ENCODE measurements at regions not wholly inside any gene's neighbourhood (a gene's known extent, or its start where the extent isn't known, plus 50 kb on each side); places are given as distances from the start of the nearest gene placed in this dataset.

- Histone ChIP-seq H3K4me2 (ENCODE audit: insufficient read depth, low read length) (no peak overlapping the region), H4K20me1 (ENCODE audit: insufficient read depth, low read length) (no peaks in the 10 kb centered on the region), H3K9ac (ENCODE audit: low read depth, low read length) (no peak overlapping the region), H2AFZ (ENCODE audit: low read depth, low read length) (no peak overlapping the region), H3K36me3 (ENCODE audit: insufficient read depth, low read length) (no peaks in the 10 kb centered on the region), H3K27me3 (ENCODE audit: insufficient read depth, low read length, poor library complexity) (no peaks in the 10 kb centered on the region), H3K4me3 (ENCODE audit: low read depth in 1 of 2, low read length in 2 of 2) (no peak overlapping the region), H3K9me3 (ENCODE audit: insufficient read depth, low read length, severe bottlenecking) (no peaks in the 10 kb centered on the region), H3K79me2 (ENCODE audit: insufficient read depth, low read length) (no peaks in the 10 kb centered on the region), H3K4me1 (ENCODE audit: insufficient read depth, low read length) (no peaks in the 10 kb centered on the region), H3K27ac (ENCODE audit: low read length) (no peak overlapping the region)
- no peak for DNase-seq
- no peak for ATAC-seq (ENCODE audit: insufficient read depth, low read depth)
- TF ChIP-seq, protein P1, sequence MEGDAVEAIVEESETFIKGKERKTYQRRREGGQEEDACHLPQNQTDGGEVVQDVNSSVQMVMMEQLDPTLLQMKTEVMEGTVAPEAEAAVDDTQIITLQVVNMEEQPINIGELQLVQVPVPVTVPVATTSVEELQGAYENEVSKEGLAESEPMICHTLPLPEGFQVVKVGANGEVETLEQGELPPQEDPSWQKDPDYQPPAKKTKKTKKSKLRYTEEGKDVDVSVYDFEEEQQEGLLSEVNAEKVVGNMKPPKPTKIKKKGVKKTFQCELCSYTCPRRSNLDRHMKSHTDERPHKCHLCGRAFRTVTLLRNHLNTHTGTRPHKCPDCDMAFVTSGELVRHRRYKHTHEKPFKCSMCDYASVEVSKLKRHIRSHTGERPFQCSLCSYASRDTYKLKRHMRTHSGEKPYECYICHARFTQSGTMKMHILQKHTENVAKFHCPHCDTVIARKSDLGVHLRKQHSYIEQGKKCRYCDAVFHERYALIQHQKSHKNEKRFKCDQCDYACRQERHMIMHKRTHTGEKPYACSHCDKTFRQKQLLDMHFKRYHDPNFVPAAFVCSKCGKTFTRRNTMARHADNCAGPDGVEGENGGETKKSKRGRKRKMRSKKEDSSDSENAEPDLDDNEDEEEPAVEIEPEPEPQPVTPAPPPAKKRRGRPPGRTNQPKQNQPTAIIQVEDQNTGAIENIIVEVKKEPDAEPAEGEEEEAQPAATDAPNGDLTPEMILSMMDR (IDR thresholded peaks at IDR 0.05; ENCODE audit: borderline replicate concordance, extremely low read depth, low read length, poor library complexity, severe bottlenecking): no peak
- TF ChIP-seq EZH2 (IDR thresholded peaks at IDR 0.05; ENCODE audit: borderline replicate concordance, low read depth, low read length, severe bottlenecking): no peak
Measured at GRCh38 chrX:44619039-44619438, 76.4 kb upstream of the FUNDC1 start.

GRCh38 chrX:44596277-44596676 lies 53.6 kb upstream of the FUNDC1 start:
- Histone ChIP-seq H3K36me3 (ENCODE audit: insufficient read depth, low read length) (no peaks in the 10 kb centered on the region), H2AFZ (ENCODE audit: low read depth, low read length) (no peak overlapping the region), H3K4me2 (ENCODE audit: insufficient read depth, low read length) (no peak overlapping the region), H4K20me1 (ENCODE audit: insufficient read depth, low read length) (no peaks in the 10 kb centered on the region), H3K9ac (ENCODE audit: low read depth, low read length) (no peak overlapping the region), H3K9me3 (ENCODE audit: insufficient read depth, low read length, severe bottlenecking) (no peaks in the 10 kb centered on the region), H3K4me3 (ENCODE audit: low read depth in 1 of 2, low read length in 2 of 2) (no peak overlapping the region), H3K79me2 (ENCODE audit: insufficient read depth, low read length) (no peaks in the 10 kb centered on the region), H3K27me3 (ENCODE audit: insufficient read depth, low read length, poor library complexity) (no peaks in the 10 kb centered on the region), H3K27ac (ENCODE audit: low read length) (no peak overlapping the region), H3K4me1 (ENCODE audit: insufficient read depth, low read length) (no peaks in the 10 kb centered on the region)
- ATAC-seq (ENCODE audit: insufficient read depth, low read depth) (no peak), DNase-seq (no peak)
- TF ChIP-seq, protein P1 (IDR thresholded peaks at IDR 0.05; ENCODE audit: borderline replicate concordance, extremely low read depth, low read length, poor library complexity, severe bottlenecking): no peak
